Panc1 (cell line): ENCODE measurements at regions not wholly inside any gene's neighbourhood (a gene's known extent, or its start where the extent isn't known, plus 50 kb on each side); places are given as distances from the start of the nearest gene placed in this dataset.

Experiments used
- ATAC-seq: fragments of 200-7000 bp; cut with Tn5 transposase; 2 replicates; pipeline ENCODE4 v1.9.1; 2020; ENCODE audit warnings: mild to moderate bottlenecking, moderate library complexity
- BruUV-seq: library from RNA; stranded (reverse); fragments of 400-500 nt; replicated peaks from 2 replicates; lab custom pipeline; 2021; lab: Mats Ljungman, UMichigan
- CTCF ChIA-PET: fragments of 300-600 bp; sonication (Branson Sonifier 250); formaldehyde crosslinking; loops from one replicate; lab custom pipeline; 2022; ENCODE audit warnings: antibody characterized with exemption; lab: Charles Lee
- POLR2A ChIA-PET: fragments of 300-600 bp; sonication (Branson Sonifier 250); formaldehyde crosslinking; loops from one replicate; lab custom pipeline; 2022; ENCODE audit warnings: antibody characterized with exemption; lab: Charles Lee
- DNase-seq: peaks from one replicate; pipeline ENCODE4 v3.0.0-alpha.2; 2010; ENCODE audit warnings: low read depth, low spot score
- H3K27ac ChIP-seq: 2 replicates; pipeline ENCODE4 v1.5.1; 2011; ENCODE audit warnings: mild to moderate bottlenecking, low read length, inconsistent platforms
- H3K27me3 ChIP-seq: fragments of 200-500 bp; sonication (Bioruptor generic); 2 replicates; pipeline ENCODE4 v1.6.0; 2014; ENCODE audit warnings: low read length, inconsistent platforms; ENCODE audit not compliant: control insufficient read depth, insufficient read depth
- H3K36me3 ChIP-seq: fragments of 200-500 bp; sonication (Bioruptor generic); 2 replicates; pipeline ENCODE4 v1.5.1; 2014; ENCODE audit warnings: inconsistent platforms, mild to moderate bottlenecking, low read length, moderate library complexity; ENCODE audit not compliant: control insufficient read depth, insufficient read depth
- H3K4me1 ChIP-seq: 2 replicates; pipeline ENCODE4 v1.5.1; 2011; ENCODE audit warnings: inconsistent platforms, mild to moderate bottlenecking, low read length, moderate library complexity; ENCODE audit not compliant: control insufficient read depth, insufficient read depth
- H3K4me3 ChIP-seq, 2 experiments: 2 replicates each; pipeline ENCODE4 v1.5.1; 2011 to 2012; ENCODE audit warnings: low read depth in 2 of 2, low read length in 2 of 2, mild to moderate bottlenecking in 2 of 2, inconsistent platforms in 1 of 2, moderate library complexity in 1 of 2
- H3K9me3 ChIP-seq: fragments of 200-500 bp; sonication (Bioruptor generic); 2 replicates; pipeline ENCODE4 v1.5.1; 2014; ENCODE audit warnings: low read depth, mild to moderate bottlenecking, inconsistent platforms, low read length, moderate library complexity; ENCODE audit not compliant: control insufficient read depth, insufficient read depth
- CTCF ChIP-seq: fragments of 450-650 bp; IDR thresholded peaks from 2 replicates; pipeline ENCODE4 v1.5.1; 2017; ENCODE audit warnings: mild to moderate bottlenecking
- POLR2AphosphoS5 ChIP-seq: IDR thresholded peaks from 2 replicates; pipeline ENCODE4 v1.6.1; 2012; ENCODE audit warnings: mild to moderate bottlenecking, low read depth, low read length, moderate library complexity
- REST ChIP-seq, 2 experiments: IDR thresholded peaks; 2 replicates each; pipeline ENCODE4 v1.6.1; 2011 to 2012; ENCODE audit warnings: low read depth in 2 of 2, control low read depth in 1 of 2, low read length in 1 of 2, mild to moderate bottlenecking in 1 of 2, moderate library complexity in 1 of 2; ENCODE audit not compliant: insufficient read depth in 1 of 2
- SIN3A ChIP-seq: IDR thresholded peaks from 2 replicates; pipeline ENCODE4 v1.6.1; 2012; ENCODE audit warnings: low read depth, mild to moderate bottlenecking, low read length, moderate library complexity, borderline replicate concordance; ENCODE audit not compliant: insufficient read depth
- TCF7L2 ChIP-seq: IDR thresholded peaks from 2 replicates; pipeline ENCODE4 v1.6.1; 2011; ENCODE audit warnings: mild to moderate bottlenecking, low read depth, low read length, inconsistent platforms
- in situ Hi-C: cut with HindIII; loops from 2 replicates; pipeline ENCODE4 v1.10.0; 2016; ENCODE audit warnings: low sequenced_read_pairs, low pct_unique_long_range_greater_than_20kb
- intact Hi-C: fragments of 100-400 bp; cut with micrococcal nuclease; formaldehyde crosslinking; loops from one replicate; pipeline ENCODE4 v1.10.0; 2022; ENCODE audit not compliant: unreplicated experiment

- CTCF ChIA-PET, result no interaction called here
- Histone ChIP-seq H3K27me3 (peaks cover 2% of the 10 kb centered on the region; the same call in 1 of the 2 replicates), H3K4me3 (no peak overlapping the region), H3K4me1 (no peaks in the 10 kb centered on the region), H3K9me3 (no peaks in the 10 kb centered on the region), H3K27ac (no peak overlapping the region), H3K36me3 (no peaks in the 10 kb centered on the region)
- in situ Hi-C loops, result no loop called here
- intact Hi-C loops, result no loop called here
- TF ChIP-seq SIN3A (no peak), TCF7L2 (no peak), CTCF (no peak), REST (IDR thresholded peaks at IDR 0.05; ENCODE audit: insufficient read depth in 1 of 2, low read depth in 2 of 2, low read length in 1 of 2) (no peak), POLR2AphosphoS5 (no peak)
- DNase-seq, result no peak
- ATAC-seq, result no peak
- BruUV-seq, result no TSS peak
- POLR2A ChIA-PET, result no interaction called here
Observed at GRCh38 chr5:34553581-34553980, 102.5 kb upstream of the RAI14 start.

- Histone ChIP-seq H3K9me3 (no peaks in the 10 kb centered on the region), H3K4me1 (no peaks in the 10 kb centered on the region), H3K4me3 (no peak overlapping the region), H3K27ac (no peak overlapping the region), H3K27me3 (peaks cover 2% of the 10 kb centered on the region; the same call in 1 of the 2 replicates), H3K36me3 (no peaks in the 10 kb centered on the region)
- in situ Hi-C loops (no loop called here), intact Hi-C loops (no loop called here)
- ChIA-PET POLR2A (no interaction called here), CTCF (no interaction called here)
- ATAC-seq, result no peak
- no TSS peak for BruUV-seq
- no peak for DNase-seq
- no peak for TF ChIP-seq TCF7L2
Observed at GRCh38 chr5:34554641-34555040, 101.5 kb upstream of the RAI14 start.

- TF ChIP-seq TCF7L2, result no peak
- no peak for TF ChIP-seq CTCF
- TF ChIP-seq REST (IDR thresholded peaks at IDR 0.05; ENCODE audit: insufficient read depth in 1 of 2, low read depth in 2 of 2, low read length in 1 of 2), result no peak
- TF ChIP-seq POLR2AphosphoS5, result no peak
- no peak for TF ChIP-seq SIN3A
- Histone ChIP-seq H3K4me3 (no peak overlapping the region), H3K4me1 (no peaks in the 10 kb centered on the region), H3K9me3 (no peaks in the 10 kb centered on the region), H3K27me3 (peaks cover 2% of the 10 kb centered on the region; the same call in 1 of the 2 replicates), H3K36me3 (no peaks in the 10 kb centered on the region), H3K27ac (no peak overlapping the region)
- in situ Hi-C loops, result no loop called here
- ChIA-PET POLR2A (no interaction called here), CTCF (no interaction called here)
- no TSS peak for BruUV-seq
- intact Hi-C loops, result no loop called here
- ATAC-seq (no peak), DNase-seq (no peak)
Observed at GRCh38 chr5:34555699-34556508, 100.2 kb upstream of the RAI14 start.
